A549 (cell line): ENCODE measurements at regions not wholly inside any gene's neighbourhood (a gene's known extent, or its start where the extent isn't known, plus 50 kb on each side); places are given as distances from the start of the nearest gene placed in this dataset.
A peak's percentile ranks its signal among the peaks of the same experiment; 100 is the strongest.

Source experiments
- ATAC-seq, 2 experiments: fragments of 200-7000 bp in 1 of 2; fragments of >200 bp in 1 of 2; cut with Nextera tagmentation in 1 of 2; cut with Tn5 transposase in 1 of 2; 3 replicates each; pipeline versions ENCODE4 v1.8.0 to v1.9.1; 2018 to 2020; ENCODE audit warnings: mild to moderate bottlenecking in 1 of 2, moderate library complexity in 1 of 2
- CTCF ChIA-PET: fragments of 300-600 bp; sonication (Branson Sonifier 250); formaldehyde crosslinking; extraction: SDS; loops from one replicate; lab custom pipeline; 2021; ENCODE audit warnings: antibody characterized with exemption, inconsistent platforms; lab: Yijun Ruan, JAX
- POLR2A ChIA-PET: fragments of 350-600 bp; formaldehyde crosslinking; extraction: SDS; loops from one replicate; lab custom pipeline; 2021; ENCODE audit warnings: antibody characterized with exemption, inconsistent platforms; lab: Yijun Ruan, JAX
- DNase-seq, 2 experiments: peaks; one replicate each; pipeline versions ENCODE4 v3.0.0 to v3.0.0-alpha.2; 2011 to 2016; ENCODE audit warnings: low read depth in 1 of 2, low spot score in 1 of 2
- FAIRE-seq: peaks from 2 replicates; lab custom pipeline; 2011; peaks lifted over from hg19 to GRCh38; lab: Jason Lieb, UNC
- H3K27ac ChIP-seq, 2 experiments: fragments of >200 bp; sonication (Bioruptor Twin); formaldehyde crosslinking; 3 replicates each; pipeline ENCODE4 v1.5.1; 2016 to 2017
- H3K4me1 ChIP-seq: fragments of >200 bp; sonication (Bioruptor Twin); formaldehyde crosslinking; 3 replicates; pipeline ENCODE4 v1.6.1; 2016
- H3K4me2 ChIP-seq: fragments of >200 bp; sonication (Bioruptor Twin); formaldehyde crosslinking; 3 replicates; pipeline ENCODE4 v1.6.1; 2016
- H3K4me3 ChIP-seq: fragments of >200 bp; sonication (Bioruptor Twin); formaldehyde crosslinking; 3 replicates; pipeline ENCODE4 v1.5.1; 2016
- H3K9me3 ChIP-seq: fragments of >200 bp; sonication (Bioruptor Twin); formaldehyde crosslinking; 3 replicates; pipeline ENCODE4 v1.6.1; 2016
- BCL3 ChIP-seq: fragments of >200 bp; sonication (Bioruptor Twin); formaldehyde crosslinking; IDR thresholded peaks from 3 replicates; pipeline ENCODE4 v1.6.1; 2016
- BHLHE40 ChIP-seq: IDR thresholded peaks from 2 replicates; pipeline ENCODE4 v1.6.1; 2012; ENCODE audit warnings: low read depth, low read length, inconsistent platforms
- CBX2 ChIP-seq: fragments of 200-600 bp; sonication (generic); IDR thresholded peaks from 2 replicates; pipeline ENCODE4 v1.6.1; 2016; ENCODE audit warnings: low read depth, mild to moderate bottlenecking, borderline replicate concordance
- CBX8 ChIP-seq: fragments of 200-600 bp; sonication (generic); IDR thresholded peaks from 2 replicates; pipeline ENCODE4 v1.6.1; 2016
- CEBPB ChIP-seq, 2 experiments: fragments of >200 bp in 1 of 2; sonication (Bioruptor Twin) in 1 of 2; formaldehyde crosslinking in 1 of 2; IDR thresholded peaks; 2 replicates each; pipeline ENCODE4 v1.6.1; 2012 to 2016
- CHD2 ChIP-seq: fragments of 150-350 bp; IDR thresholded peaks from 2 replicates; pipeline ENCODE4 v1.6.1; 2014; ENCODE audit warnings: low read length; ENCODE audit not compliant: partially characterized antibody
- EP300 ChIP-seq, 2 experiments: fragments of >200 bp; sonication (Bioruptor Twin); formaldehyde crosslinking; IDR thresholded peaks; 2 replicates in 1 of 2; 3 replicates in 1 of 2; pipeline ENCODE4 v1.6.1; 2016 to 2017
- ESRRA ChIP-seq: fragments of 150-350 bp; IDR thresholded peaks from 2 replicates; pipeline ENCODE4 v1.6.1; 2014; ENCODE audit warnings: mild to moderate bottlenecking, low read length, borderline replicate concordance
- FOSL2 ChIP-seq, 2 experiments: fragments of 450-650 bp in 1 of 2; fragments of >200 bp in 1 of 2; sonication (Bioruptor Twin) in 1 of 2; formaldehyde crosslinking; IDR thresholded peaks; 2 replicates each; pipeline versions ENCODE4 v1.5.0 to v1.6.1; 2016 to 2020; ENCODE audit warnings: mild to moderate bottlenecking in 1 of 2, moderate library complexity in 1 of 2
- HEYL ChIP-seq: fragments of 250-450 bp; sonication (Bioruptor Pico); IDR thresholded peaks from 2 replicates; pipeline ENCODE4 v1.8.0; 2021; ENCODE audit warnings: mild to moderate bottlenecking, moderate library complexity
- HOXB5 ChIP-seq: fragments of 250-450 bp; sonication (Bioruptor Pico); IDR thresholded peaks from 2 replicates; pipeline ENCODE4 v1.5.0; 2020; ENCODE audit warnings: mild to moderate bottlenecking, moderate library complexity
- JUNB ChIP-seq: fragments of >200 bp; sonication (Bioruptor Twin); formaldehyde crosslinking; IDR thresholded peaks from 2 replicates; pipeline ENCODE4 v1.6.1; 2016
- KDM5A ChIP-seq: fragments of 200-600 bp; sonication (generic); IDR thresholded peaks from 2 replicates; pipeline ENCODE4 v1.6.1; 2016; ENCODE audit warnings: antibody characterized with exemption, mild to moderate bottlenecking
- MAFK ChIP-seq: fragments of 450-650 bp; IDR thresholded peaks from 2 replicates; pipeline ENCODE4 v1.6.1; 2014; ENCODE audit not compliant: partially characterized antibody
- MAX ChIP-seq: IDR thresholded peaks from 2 replicates; pipeline ENCODE4 v1.6.1; 2012
- NFE2L2 ChIP-seq: fragments of 150-350 bp; conservative IDR thresholded peaks from 2 replicates; pipeline ENCODE4 v1.6.1; 2014; ENCODE audit warnings: low read length
- POLR2A ChIP-seq: IDR thresholded peaks from 2 replicates; pipeline ENCODE4 v1.6.1; 2012; ENCODE audit warnings: mild to moderate bottlenecking, low read length
- TFCP2L1 ChIP-seq: fragments of 250-450 bp; sonication (Bioruptor Pico); IDR thresholded peaks from 2 replicates; pipeline ENCODE4 v1.5.0; 2021; ENCODE audit warnings: mild to moderate bottlenecking
- TP53 ChIP-seq: fragments of 250-450 bp; sonication (Bioruptor Pico); IDR thresholded peaks from 2 replicates; pipeline ENCODE4 v1.5.0; 2021; ENCODE audit warnings: mild to moderate bottlenecking, moderate library complexity
- ZC3H11A ChIP-seq: fragments of 450-650 bp; IDR thresholded peaks from 2 replicates; pipeline ENCODE4 v1.6.1; 2014; ENCODE audit warnings: antibody characterized with exemption, mild to moderate bottlenecking
- ZNF302 ChIP-seq: fragments of 250-450 bp; sonication (Bioruptor Pico); IDR thresholded peaks from 2 replicates; pipeline ENCODE4 v1.9.0; 2021; ENCODE audit warnings: inconsistent platforms, mild to moderate bottlenecking, moderate library complexity
- WGBS: methylation state at CpG from one replicate; pipeline ENCODE4 v1.1.6; 2017; ENCODE audit errors: missing lambda C conversion rate; 5-methylcytosine and 5-hydroxymethylcytosine counted together
- TF ChIP-seq, protein P1 (sequence below): fragments of 200-600 bp; sonication (generic); IDR thresholded peaks from 2 replicates; pipeline ENCODE4 v1.6.1; 2016; ENCODE audit warnings: antibody characterized with exemption, mild to moderate bottlenecking, moderate library complexity

DNA sequence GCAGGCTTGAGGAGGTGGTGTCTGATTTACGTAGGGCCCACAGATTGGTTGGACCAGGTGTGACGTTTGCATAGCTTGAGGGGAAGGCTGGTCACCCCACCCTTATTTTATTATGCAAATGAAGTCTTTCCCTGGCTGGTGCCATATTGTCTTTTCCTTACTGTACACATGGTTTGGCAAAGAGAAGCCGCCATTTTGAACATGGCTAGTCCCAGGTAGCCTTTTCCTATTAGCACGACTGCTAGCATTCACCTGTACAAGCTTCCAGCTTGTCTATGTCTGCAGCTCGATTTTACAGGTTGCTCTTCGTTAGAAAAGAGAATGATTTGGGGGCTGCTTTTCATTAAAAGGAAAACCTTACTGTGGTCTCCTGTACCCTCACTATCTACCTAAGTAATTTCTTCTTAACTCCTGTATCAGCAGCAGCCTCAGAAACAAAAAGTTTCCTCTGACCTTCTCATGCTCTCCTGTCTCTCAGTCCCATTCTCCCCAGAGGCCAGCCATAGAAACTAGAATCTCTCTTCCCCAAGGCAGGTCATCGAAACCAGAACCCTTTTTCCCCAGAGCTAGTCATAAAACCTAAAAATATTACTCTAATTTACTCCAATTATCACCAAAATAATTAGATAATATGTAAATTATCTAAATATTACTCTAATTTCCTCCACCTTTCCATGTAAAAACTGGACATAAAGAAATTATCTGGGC, 151.8 kb downstream of the B3GNT2 start (continued):
- TF ChIP-seq, protein P1, sequence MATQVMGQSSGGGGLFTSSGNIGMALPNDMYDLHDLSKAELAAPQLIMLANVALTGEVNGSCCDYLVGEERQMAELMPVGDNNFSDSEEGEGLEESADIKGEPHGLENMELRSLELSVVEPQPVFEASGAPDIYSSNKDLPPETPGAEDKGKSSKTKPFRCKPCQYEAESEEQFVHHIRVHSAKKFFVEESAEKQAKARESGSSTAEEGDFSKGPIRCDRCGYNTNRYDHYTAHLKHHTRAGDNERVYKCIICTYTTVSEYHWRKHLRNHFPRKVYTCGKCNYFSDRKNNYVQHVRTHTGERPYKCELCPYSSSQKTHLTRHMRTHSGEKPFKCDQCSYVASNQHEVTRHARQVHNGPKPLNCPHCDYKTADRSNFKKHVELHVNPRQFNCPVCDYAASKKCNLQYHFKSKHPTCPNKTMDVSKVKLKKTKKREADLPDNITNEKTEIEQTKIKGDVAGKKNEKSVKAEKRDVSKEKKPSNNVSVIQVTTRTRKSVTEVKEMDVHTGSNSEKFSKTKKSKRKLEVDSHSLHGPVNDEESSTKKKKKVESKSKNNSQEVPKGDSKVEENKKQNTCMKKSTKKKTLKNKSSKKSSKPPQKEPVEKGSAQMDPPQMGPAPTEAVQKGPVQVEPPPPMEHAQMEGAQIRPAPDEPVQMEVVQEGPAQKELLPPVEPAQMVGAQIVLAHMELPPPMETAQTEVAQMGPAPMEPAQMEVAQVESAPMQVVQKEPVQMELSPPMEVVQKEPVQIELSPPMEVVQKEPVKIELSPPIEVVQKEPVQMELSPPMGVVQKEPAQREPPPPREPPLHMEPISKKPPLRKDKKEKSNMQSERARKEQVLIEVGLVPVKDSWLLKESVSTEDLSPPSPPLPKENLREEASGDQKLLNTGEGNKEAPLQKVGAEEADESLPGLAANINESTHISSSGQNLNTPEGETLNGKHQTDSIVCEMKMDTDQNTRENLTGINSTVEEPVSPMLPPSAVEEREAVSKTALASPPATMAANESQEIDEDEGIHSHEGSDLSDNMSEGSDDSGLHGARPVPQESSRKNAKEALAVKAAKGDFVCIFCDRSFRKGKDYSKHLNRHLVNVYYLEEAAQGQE = no peak
- no peak for TF ChIP-seq HEYL (CRISPR knock-in tag)
- no peak for TF ChIP-seq POLR2A
- TF ChIP-seq HOXB5 (CRISPR knock-in tag) = no peak
- TF ChIP-seq CHD2 = no peak

- FAIRE-seq (no peak), DNase-seq (no peak), ATAC-seq (no peak)
- Histone ChIP-seq H3K9me3 (no peaks in the 10 kb centered on the region), H3K4me1 (no peaks in the 10 kb centered on the region), H3K4me2 (no peak overlapping the region), H3K27ac (no peak overlapping the region), H3K4me3 (no peak overlapping the region)
- no peak for TF ChIP-seq ESRRA
- TF ChIP-seq NFE2L2 = no peak
- peak; percentile 32 for TF ChIP-seq MAFK
- TF ChIP-seq CHD2 = no peak
- TF ChIP-seq CBX8 = no peak
- no peak for TF ChIP-seq BHLHE40
- WGBS = 74% methylated on average over 5 of the region's 5 CpGs
- CTCF ChIA-PET = no interaction called here
- POLR2A ChIA-PET = no interaction called here
These were observed 148.6 kb downstream of the B3GNT2 start for GRCh38 chr2:62344472-62344871.

- CTCF ChIA-PET = interaction anchor here (0.7 kb wide), 1 partner anchor 40 kb away, joined by 3 read pairs; no protein-coding TSS in a partner anchor
- TF ChIP-seq ZNF302 (CRISPR knock-in tag) = no peak
- no peak for TF ChIP-seq MAX
- TF ChIP-seq BCL3 = no peak
- TF ChIP-seq ZC3H11A = no peak
- no peak for TF ChIP-seq FOSL2 (IDR thresholded peaks at IDR 0.05)
- no peak for TF ChIP-seq FOSL2 (CRISPR knock-in tag; IDR thresholded peaks at IDR 0.05)
- no peak for TF ChIP-seq EP300 (IDR thresholded peaks at IDR 0.05)
- no peak for TF ChIP-seq CBX2
- TF ChIP-seq JUNB = no peak
- TF ChIP-seq TFCP2L1 (CRISPR knock-in tag) = no peak
- no peak for TF ChIP-seq TP53 (CRISPR knock-in tag)
- no peak for TF ChIP-seq HEYL (CRISPR knock-in tag)
- no peak for TF ChIP-seq NFE2L2
- no peak for TF ChIP-seq KDM5A
- no peak for TF ChIP-seq HOXB5 (CRISPR knock-in tag)
- TF ChIP-seq CEBPB (IDR thresholded peaks at IDR 0.05) = no peak
- no peak for DNase-seq
- no peaks in the 10 kb centered on the region for H3K9me3 ChIP-seq
- H3K4me2 ChIP-seq = no peak overlapping the region
- H3K4me1 ChIP-seq = no peaks in the 10 kb centered on the region
- no peak overlapping the region for H3K27ac ChIP-seq
- POLR2A ChIA-PET = no interaction called here
- FAIRE-seq = no peak
- WGBS = 71% methylated on average over 5 of the region's 5 CpGs
- no peak overlapping the region for H3K4me3 ChIP-seq
- no peak for ATAC-seq
These were observed 147.9 kb downstream of the B3GNT2 start for GRCh38 chr2:62343636-62344337.
